ENCODE measurements at regions not wholly inside any gene's neighbourhood (a gene's known extent, or its start where the extent isn't known, plus 50 kb on each side); places are given as distances from the start of the nearest gene placed in this dataset.

DNA sequence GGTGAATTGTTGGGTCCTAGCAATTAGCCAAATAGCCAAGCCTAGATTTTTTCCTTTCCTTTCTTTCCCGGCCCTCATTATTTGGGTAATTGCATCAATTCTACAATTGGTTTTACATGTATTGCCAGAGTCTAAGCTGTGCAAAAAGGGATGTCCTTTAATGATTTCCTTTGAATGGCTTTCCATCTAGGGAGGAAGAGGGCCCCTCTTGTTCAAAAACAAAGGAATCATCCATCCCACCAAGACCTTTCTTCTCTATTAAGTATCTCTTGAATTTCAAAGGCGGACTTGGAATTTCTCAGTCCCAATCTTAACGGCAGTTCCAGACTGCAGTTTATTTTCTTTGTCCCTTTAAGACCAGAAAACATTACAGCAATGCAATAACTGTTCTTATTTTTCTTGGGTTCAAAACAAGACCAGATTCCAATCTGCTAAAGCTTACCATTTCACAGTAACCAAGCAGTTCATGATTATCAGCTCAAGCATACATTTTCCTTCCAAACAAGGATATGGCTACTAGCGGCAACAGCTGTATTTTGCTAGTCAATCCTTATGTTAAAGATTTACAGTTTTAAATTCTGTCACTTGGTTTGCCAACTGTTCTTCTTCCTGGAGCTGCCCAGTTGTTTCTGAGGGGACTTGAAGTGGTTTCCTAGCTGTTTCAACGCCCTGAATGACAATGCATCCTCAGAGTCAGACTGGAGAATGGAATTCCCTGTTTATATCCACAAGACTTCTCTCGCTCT is 91.4 kb upstream of the LRIG1 start:
- DNase-seq (ENCODE audit: low read depth in 2 of 2): no peak

DNA sequence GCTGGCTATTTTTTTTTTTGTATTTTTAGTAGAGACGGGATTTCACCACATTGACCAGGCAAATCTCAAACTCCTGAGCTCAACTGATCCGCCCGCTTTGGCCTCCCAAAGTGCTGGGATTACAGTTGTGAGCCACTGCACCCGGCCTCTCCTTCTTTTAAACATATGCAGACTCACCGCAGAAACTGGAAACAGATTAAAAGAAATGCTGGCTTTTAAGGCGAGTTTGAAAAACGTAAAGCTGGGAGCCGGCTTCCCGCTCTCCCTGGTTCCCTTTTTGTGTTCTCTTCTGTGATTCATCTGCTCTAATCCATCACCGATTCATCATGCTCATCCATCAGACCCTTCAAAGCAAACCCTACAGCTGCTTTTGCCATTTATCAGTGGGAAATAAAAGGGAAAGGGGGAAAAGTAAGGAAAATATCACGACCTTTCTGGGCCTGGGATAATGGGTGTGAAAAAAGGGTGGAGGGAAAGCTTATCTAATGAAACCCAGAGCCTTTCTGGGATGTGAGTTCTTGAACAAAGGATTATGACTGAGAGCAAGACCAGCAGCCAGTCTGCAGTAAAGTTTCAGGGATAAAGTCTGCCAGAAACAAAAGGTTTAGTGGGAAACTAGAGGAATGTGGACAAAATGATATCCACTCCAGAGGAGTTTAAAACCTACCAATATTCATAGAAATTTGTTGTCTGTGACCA is 92.3 kb upstream of the LRIG1 start:
- no peak for DNase-seq (ENCODE audit: low read depth in 2 of 2)

DNA sequence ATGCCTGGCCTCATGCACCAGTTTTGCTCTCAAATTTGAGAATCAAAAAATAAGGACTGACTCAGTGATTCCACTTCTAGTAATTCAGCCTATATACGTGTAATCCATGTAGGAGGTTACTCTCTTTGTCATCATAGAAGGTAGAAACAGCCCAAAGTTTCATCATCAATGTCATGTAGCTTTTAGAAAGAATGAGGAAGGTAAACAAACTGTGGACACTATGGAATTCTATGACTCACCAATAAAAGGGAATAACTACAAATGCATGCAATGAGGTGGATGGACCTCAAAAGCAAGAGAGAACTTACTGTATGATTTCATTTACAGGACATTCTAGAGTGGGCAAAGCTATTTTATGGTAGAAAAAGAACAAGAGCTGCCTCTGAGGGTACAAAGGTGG is 93.2 kb upstream of the LRIG1 start:
- DNase-seq (ENCODE audit: low read depth in 2 of 2): no peak

DNA sequence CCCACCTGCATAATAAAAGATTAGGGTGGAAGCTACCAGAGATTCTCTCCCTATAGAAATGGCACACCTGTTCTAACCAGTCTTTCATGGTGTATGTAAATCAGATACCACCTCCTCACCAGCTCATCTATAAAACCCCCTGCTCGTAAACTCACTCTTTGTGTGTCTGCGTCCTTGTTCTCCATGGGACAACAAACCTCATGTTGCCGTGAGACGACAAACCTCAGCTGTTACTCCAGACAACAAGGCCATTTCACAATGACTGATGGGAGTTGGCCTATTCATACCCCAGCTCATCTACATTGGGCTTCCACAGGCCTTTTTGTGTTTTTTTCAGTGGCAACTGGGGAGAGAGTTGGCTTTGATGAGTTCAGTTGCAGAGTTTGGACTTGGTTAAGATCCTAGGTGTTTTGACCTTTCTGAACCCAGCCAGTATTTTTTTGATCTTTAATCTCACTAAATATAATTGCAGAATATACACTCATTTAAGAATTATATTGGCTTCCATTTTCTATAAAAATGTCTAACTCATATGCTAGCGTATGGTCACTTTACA is 96.6 kb upstream of the LRIG1 start:
- no peak for DNase-seq (ENCODE audit: low read depth in 2 of 2)

DNA sequence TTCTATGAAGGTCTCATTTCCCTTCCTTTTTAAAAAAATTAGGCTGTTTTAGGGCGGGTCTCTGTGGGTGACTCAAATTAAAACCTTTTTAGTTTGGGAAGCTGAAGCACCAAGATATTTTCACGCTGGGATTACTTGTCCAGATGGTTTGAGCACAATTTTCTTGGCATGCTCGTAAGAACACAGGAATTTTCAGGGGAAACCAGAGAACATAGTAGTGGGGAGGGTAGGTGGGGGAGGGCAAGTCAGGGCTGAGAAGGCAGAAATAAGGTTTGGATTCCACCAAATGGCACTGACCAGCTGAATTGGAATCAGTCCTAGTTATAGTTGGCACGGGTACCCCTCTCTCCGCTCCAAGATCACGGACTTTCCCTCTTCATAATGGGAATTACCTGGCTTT is 97.3 kb upstream of the LRIG1 start:
- DNase-seq (ENCODE audit: low read depth in 2 of 2): no peak

DNA sequence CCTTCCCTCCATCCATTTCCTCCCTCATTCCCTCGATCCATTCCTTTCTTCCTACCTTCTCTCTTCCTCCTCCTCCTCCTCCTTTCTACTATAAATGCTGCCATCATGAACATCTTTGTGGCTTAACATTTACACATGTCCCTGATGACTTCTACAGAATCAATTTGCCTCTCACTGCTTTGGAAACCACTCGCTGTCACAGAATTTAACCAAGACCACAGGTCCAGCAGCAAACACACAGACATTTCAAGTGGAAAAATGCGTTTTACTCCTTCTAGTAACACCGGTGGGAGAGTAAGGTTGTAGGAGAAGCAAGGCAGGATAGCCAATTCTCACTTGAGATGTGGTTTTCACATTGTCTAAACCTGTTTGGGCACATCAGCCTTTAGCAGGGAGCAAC is 101.4 kb upstream of the LRIG1 start:
- no peak for DNase-seq (ENCODE audit: low read depth in 2 of 2)

DNA sequence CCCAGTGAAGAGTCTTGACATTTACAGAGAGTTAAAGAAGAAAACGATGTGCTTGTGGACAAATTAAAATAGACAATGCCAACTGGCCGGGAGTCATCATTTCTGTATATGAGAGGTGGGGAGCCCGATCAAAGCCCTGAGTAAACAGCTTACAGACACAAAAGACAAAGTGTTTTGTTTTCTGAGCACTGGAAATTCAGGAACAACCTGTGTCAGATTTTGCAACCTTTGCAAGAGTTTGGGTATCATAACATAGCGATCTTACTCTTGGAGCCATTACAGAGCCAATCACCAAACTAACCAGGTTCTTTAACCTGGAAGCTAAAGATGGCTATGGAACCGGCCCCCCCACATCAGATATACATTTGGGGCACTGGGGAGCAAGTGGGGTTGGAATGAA is 101.9 kb upstream of the LRIG1 start:
- no peak for DNase-seq (ENCODE audit: low read depth in 2 of 2)

DNA sequence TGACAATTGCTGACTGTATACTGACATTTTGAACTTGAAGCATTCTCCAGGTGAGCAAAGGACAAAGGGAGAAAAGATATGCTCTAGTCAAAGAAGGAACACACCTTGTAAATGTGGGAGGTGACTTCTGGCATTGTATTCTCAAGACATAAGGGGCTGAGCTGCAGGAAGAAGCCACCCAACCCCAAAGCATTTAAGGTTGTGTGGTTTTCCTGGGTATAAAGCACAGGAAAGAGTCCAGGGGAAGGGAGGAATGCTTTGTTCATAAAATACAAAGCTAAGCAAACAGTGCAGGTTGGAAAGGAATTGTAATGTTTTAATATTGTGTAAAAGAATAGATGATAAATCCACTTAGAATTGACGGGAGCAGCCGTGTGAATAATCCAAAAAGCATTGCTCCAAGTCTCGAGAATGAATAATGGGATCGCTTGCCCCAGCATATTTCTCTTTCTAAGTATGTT is 102.4 kb upstream of the LRIG1 start:
- no peak for DNase-seq (ENCODE audit: low read depth in 2 of 2)

DNA sequence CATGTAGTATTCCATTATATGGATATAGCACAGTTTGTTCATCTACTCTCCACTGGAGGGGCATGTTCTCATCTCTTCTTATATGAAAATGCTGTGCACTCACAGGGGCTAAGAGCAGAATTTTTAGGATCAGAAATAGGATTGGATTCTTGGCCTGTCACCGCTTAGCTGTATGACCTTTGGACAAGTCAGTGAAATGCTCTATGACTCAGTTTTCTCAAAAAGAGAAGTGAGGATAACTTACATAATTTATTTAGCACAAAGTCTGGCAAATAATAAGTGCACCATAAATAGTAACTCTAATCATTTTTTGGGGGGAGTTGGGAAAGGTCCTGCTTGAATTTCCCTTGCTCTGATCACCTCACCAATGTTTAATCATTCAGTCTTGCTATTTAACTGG is 103.7 kb upstream of the LRIG1 start:
- DNase-seq (ENCODE audit: low read depth in 2 of 2): no peak

DNA sequence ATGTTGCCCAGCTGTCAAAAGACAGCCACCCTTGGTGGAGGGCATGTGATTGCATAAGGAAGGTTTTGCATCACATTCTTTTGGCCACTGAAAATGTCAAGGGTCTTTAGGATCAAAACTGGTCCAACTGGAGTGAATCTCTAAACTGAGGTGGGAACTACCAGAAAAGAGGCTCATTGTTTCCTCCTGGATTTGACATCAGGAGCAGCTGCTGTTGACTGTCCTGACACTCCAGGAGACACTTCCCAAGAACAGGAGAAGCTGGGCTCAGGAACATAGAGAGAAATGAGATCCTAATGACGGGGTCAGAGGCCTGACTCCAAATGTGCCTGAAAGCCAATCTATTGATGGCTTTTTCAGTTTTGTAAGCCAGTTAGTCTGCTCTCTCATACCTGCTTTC is 105.3 kb upstream of the LRIG1 start:
- no peak for DNase-seq (ENCODE audit: low read depth in 2 of 2)

DNA sequence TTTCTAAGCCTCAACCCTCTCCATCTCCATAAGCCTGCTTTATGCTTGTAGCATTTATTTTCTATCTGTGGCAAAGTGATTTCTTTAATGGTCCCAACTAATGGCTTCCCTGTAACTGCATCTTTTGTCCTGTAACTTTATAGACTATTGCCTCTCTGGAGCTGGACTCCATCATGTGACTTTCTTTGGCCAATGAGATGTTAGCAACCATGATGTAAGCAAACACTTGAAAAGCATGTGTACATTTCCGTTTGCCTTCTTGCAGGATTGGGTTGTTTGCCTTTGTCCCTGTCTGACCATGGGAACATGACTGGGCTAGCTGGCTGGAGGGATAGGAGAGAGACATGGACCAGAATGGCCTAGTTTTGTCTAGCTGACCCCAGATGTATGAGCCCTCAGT is 106.0 kb upstream of the LRIG1 start:
- no peak for DNase-seq (ENCODE audit: low read depth in 2 of 2)

DNA sequence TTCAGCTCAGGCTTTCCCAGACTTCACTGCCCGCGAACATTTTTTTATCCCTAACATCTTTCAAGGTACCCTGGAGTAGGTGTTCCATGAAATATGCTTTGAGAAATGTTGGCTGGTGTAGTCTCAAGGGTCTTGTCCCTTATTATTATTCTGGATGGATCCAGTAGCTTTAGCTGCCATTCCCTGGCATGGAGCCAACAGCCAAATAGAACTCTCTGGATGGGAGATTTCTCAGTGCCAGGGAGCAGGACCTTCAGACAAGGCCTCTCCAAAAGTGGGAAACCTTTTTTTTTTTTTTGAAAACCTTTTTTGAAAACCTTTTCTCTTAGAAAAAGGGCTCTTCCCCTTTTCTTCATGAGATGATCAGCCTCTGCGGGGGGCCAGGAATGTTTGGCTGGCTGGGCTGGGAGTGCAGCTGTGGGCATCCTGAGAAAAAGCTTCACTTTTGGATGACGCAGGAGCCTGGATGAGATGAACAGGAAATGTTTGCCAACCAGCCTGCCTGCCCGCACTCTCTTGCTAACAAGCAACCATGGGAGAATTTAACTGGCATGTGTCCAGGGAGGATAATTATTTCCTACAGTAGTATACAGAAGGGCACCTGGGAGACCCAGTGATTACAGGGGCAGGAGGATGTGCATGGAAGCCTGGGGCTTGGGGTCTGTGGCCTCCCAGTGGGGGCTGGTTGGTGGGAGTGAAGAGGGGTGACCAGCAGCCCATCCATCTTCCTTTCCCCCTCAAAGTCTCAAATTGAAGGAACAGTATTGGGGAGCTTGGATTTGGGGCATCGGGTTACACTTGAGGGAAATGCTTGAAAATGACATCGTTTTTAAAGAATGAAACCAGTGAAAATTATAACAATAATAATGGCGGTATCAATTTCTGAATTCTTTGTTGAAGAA is 109.1 kb upstream of the LRIG1 start:
- DNase-seq (ENCODE audit: low read depth in 2 of 2): no peak

DNA sequence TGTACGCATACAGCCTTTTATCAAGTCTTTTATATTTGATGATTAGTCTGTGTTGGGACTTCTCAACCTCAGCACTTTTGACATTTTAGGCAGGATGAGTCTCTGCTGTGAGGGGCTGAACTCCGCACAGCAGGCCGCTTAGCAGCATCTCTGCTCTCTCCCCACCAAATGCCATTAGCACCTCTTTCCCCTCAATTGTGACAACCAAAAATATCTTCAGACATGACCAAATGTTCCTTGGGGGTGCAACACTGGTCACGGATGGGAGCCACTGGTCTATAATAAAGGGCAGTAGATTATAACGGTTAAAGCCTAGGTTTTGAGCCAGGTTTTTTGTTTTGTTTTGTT is 109.7 kb upstream of the LRIG1 start:
- no peak for DNase-seq (ENCODE audit: low read depth in 2 of 2)

DNA sequence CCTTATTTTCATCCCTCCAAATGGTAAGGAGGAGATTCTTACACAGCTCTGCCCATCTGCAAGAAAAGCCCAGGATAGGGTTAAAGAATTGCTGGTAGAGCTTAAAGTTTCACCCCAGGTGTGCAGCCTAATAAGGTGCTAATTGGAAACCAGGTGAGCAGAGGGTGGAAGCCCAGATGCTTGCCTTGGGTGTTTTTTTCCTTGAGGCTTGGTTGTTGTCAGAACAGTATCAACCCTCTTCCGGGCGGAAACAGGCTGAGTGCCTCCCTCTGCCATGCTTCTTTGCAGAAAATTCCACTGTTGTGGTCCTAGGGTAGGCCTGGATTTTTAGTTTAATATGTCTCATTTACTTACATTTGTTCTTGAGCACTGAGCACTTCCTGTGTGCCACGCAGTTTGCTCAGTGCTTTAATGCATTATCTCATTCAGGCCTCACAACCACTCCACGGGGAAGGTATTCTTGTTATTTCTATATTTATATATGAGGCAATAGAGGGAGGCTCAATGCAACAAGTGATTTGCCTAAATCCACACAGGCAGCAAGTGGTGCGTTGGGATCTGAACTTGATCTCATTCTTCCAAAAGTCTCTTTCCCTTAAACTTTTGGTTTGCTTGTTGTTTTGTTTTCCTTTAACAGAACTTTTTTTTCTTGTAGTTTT is 115.0 kb upstream of the LRIG1 start:
- no peak for DNase-seq (ENCODE audit: low read depth in 2 of 2)

DNA sequence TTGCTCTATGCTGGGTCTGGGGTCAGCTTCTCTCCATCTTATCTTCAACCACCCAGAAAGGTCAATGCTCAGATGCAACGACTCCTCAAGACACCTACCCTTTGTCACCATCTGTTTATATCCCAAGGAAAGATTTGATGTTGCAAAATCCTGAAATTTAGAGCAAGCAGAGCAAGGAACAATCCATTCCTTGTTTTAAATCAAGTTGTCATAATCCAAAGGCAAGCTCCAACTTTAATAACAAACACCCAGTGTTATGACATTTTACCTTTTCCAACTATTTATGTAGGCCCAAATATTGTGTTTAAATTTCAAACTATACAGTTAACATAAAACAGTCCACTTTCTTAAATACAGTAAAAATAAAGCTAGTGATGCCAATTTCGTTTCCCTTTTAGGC is 116.5 kb upstream of the LRIG1 start:
- no peak for DNase-seq (ENCODE audit: low read depth in 2 of 2)

DNA sequence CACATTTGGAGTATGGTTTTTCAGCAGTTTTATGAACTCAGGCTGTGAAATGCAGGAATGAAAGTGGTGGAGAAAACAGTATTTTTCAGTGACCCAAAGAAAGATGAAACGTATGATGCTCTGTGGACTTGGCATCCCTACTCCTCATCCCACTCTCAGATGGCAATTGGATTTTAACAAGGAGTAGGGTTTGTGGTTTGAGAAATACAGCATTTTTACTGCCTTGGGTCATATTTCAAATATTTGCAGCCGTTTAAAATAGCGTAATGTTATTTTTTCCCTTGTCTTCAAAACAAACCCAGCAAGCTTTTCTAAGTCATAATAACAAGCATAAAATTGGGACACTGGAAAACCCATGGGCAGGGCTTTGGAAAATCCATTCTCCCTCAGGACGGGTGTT is 117.2 kb upstream of the LRIG1 start:
- no peak for DNase-seq (ENCODE audit: low read depth in 2 of 2)

DNA sequence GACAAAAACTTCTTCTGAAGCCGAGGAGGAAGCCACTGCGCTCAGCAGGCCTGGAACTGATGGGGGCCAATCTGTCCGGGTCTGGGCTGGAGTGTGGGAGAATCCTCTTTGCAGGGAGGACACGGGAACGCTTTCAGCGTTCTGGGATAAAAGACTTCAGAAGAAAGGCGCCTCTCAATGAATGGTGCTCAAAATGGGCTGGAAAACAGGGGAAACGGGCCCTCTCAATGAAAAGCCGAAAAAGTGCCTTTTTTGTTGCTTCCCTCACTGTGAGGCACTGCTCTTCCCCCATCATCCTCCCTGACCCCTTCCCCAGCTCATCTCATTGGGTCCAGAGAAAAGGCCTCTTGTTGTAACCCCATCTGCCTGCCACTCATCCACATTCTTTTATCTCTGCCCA is 119.5 kb upstream of the LRIG1 start:
- no peak for DNase-seq (ENCODE audit: low read depth in 2 of 2)

DNA sequence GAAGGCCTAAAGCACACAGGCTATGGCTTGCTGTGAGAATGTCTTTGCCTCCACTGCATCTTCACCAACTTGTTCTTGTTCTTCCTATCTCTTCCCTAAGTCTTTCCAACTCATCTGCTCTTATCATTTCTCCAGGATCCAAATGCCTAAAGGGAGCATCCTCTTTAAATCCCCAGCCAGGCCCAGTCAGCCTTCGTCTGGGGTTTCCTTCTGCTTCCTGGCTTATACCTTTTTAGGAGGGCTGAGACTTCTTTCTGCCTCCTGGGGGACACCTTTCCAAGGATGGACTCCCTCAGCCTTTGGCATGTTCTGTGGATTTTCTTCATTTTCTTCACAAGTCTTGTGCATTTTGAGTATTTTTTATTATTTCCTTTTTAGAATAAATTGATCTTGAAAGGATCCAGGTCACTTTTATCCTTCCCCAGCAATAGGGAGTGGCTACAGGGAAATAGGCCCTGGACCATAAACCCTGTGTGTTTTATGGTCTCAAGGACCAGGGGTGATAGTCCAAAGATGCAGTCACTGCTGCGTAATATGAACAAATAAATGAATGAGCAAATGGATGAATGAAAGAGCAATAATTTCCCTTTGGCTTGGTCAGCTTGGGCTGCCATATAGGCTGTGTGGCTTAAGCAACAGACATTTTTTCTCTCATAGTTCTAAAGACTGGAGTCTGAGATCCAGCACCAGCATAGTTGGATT is 122.1 kb upstream of the LRIG1 start:
- no peak for DNase-seq (ENCODE audit: low read depth in 2 of 2)

DNA sequence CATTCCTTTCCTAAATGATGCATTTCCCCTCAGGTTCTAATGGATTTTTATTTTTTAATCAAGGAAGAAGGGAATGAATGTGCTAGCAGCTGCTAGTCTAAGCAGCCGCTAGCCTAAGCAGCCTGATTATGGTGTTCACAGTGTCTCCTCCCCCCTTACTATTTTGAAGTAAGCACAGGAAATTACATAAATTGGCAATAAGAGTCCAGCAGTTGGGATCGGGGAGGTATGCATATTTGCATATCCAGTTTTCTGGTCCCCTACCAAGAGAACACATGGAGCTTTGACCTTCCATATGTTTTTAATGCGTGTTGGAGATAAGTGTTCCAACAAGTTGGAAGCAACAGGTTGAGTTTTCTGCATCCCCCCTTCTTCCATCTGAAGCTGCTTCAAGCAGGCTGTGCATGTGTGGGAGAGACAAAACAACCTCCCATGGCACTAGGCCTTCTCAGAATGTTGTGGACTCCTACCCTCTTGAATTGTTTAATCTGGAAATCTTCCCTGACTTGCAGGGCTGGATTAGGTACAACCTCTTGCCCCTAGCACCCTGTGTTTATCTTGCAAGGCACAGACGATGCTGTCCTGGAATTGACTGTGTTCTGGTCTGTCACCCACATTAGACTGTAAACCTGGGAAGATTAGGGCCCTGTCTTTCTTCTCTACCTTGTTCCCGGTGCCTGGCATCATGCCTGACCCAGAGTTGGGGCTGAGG is 124.8 kb upstream of the LRIG1 start:
- DNase-seq (ENCODE audit: low read depth in 2 of 2): no peak

DNA sequence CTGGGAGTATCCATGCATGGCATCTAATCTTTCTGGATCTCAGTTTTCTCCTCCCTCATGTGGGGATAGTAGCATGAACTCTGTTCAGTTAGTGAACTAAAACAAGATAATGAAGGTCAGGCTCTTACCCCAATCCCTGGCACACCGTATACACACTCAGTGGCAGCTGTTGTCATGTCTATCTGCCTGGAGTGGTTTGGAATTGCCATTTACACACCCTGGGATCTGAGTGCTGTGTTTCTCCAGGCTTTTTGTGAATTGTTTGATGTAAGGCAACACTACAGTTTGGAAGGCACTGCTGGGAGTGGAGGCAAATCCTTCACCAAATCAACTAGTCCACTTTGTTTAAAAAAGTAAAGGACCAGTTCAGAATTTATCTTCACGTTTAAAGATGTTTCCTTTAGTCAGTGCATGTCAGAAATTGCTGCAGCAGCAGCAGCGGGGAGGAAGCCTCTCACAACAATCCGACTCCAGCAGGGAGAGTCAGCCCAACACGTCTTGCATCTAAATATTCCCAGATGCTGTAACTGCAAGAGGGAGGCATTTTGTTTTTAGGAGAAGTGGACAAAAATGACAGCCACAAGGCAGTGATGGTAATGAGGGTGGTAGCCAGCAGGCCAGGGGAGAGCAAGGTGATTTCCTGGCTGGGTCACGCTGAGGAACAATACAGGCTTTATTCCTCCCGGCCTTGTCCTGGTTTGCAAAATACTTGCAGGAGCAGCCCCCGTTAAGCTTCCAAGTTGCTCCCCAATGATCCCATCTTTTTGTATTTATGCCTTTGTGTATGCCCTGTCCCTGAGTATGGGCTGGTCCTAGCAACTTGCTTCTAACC is 128.5 kb upstream of the LRIG1 start:
- no peak for DNase-seq (ENCODE audit: low read depth in 2 of 2)

Data from activated CD4-positive, alpha-beta T cell treated with anti-CD3 and anti-CD28 coated beads for 24 hours (primary cell).